H1 (cell line): ENCODE measurements at regions not wholly inside any gene's neighbourhood (a gene's known extent, or its start where the extent isn't known, plus 50 kb on each side); places are given as distances from the start of the nearest gene placed in this dataset.

Source experiments
- CTCF ChIA-PET: fragments of 300-600 bp; sonication (Branson Sonifier 250); formaldehyde crosslinking; loops from one replicate; lab custom pipeline; 2021; ENCODE audit not compliant: partially characterized antibody; lab: Charles Lee
- POLR2A ChIA-PET: fragments of 300-600 bp; sonication (Branson Sonifier 250); formaldehyde crosslinking; loops from one replicate; lab custom pipeline; 2021; ENCODE audit warnings: inconsistent platforms; ENCODE audit not compliant: partially characterized antibody; lab: Charles Lee
- DNase-seq, 2 experiments: peaks; one replicate each; pipeline versions ENCODE4 v3.0.0 to v3.0.0-alpha.2; 2010 to 2022; ENCODE audit warnings: low spot score in 2 of 2, low read depth in 1 of 2, mixed read lengths in 1 of 2
- FAIRE-seq: peaks from 2 replicates; lab custom pipeline; 2011; peaks lifted over from hg19 to GRCh38; lab: Jason Lieb, UNC
- H2AFZ ChIP-seq: 2 replicates; pipeline ENCODE4 v1.8.1; 2012; ENCODE audit warnings: low read length, inconsistent platforms
- H2AK5ac ChIP-seq: 2 replicates; pipeline ENCODE4 v1.6.1; 2013; ENCODE audit warnings: low read depth, low read length
- H2BK120ac ChIP-seq: replicated peaks from 2 replicates; pipeline ENCODE3; 2013; ENCODE audit warnings: low read depth, low read length, inconsistent platforms
- H2BK12ac ChIP-seq: 2 replicates; pipeline ENCODE4 v1.6.1; 2013; ENCODE audit warnings: low read depth, low read length
- H2BK15ac ChIP-seq: 2 replicates; pipeline ENCODE4 v1.6.1; 2013; ENCODE audit warnings: low read length
- H2BK20ac ChIP-seq: 2 replicates; pipeline ENCODE4 v1.6.1; 2013; ENCODE audit warnings: low read length
- H2BK5ac ChIP-seq: 2 replicates; pipeline ENCODE4 v1.6.1; 2013; ENCODE audit warnings: low read depth, low read length
- H3K14ac ChIP-seq: 2 replicates; pipeline ENCODE4 v1.6.1; 2013; ENCODE audit warnings: inconsistent platforms; ENCODE audit not compliant: insufficient read length
- H3K18ac ChIP-seq: 2 replicates; pipeline ENCODE4 v1.6.1; 2013; ENCODE audit warnings: low read length; ENCODE audit errors: extremely low read depth
- H3K23ac ChIP-seq: 2 replicates; pipeline ENCODE4 v1.6.1; 2013; ENCODE audit warnings: inconsistent platforms; ENCODE audit not compliant: insufficient read length
- H3K23me2 ChIP-seq: 2 replicates; pipeline ENCODE4 v1.6.1; 2013; ENCODE audit warnings: low read depth, low read length
- H3K27ac ChIP-seq: 2 replicates; pipeline ENCODE4 v1.6.1; 2011; ENCODE audit warnings: low read depth, low read length, inconsistent platforms
- H3K27me3 ChIP-seq, 4 experiments: replicated peaks in 1 of 4; 1 replicate in 1 of 4; 2 replicates in 3 of 4; pipeline versions ENCODE4 v1.6.1 to v1.8.1; 2011 to 2013; ENCODE audit warnings: low read length in 3 of 4, mild to moderate bottlenecking in 3 of 4, inconsistent platforms in 2 of 4, mixed read lengths in 2 of 4, moderate library complexity in 1 of 4; ENCODE audit not compliant: control insufficient read depth in 3 of 4, insufficient read depth in 3 of 4; ENCODE audit errors: extremely low read depth in 1 of 4
- H3K36me3 ChIP-seq, 4 experiments: 2 replicates each; pipeline versions ENCODE4 v1.6.1 to v1.8.1; 2011 to 2013; ENCODE audit warnings: mild to moderate bottlenecking in 4 of 4, low read length in 3 of 4, moderate library complexity in 2 of 4, control low read depth in 1 of 4, inconsistent platforms in 1 of 4; ENCODE audit not compliant: insufficient read depth in 4 of 4, control insufficient read depth in 2 of 4
- H3K4ac ChIP-seq: replicated peaks from 2 replicates; pipeline ENCODE3; 2013; ENCODE audit warnings: low read length, low read depth, mixed read lengths, inconsistent platforms; ENCODE audit not compliant: insufficient read length
- H3K4me1 ChIP-seq, 4 experiments: replicated peaks in 1 of 4; 1 replicate in 1 of 4; 2 replicates in 3 of 4; pipeline versions ENCODE4 v1.6.1 to v1.8.1; 2011 to 2013; ENCODE audit warnings: low read length in 3 of 4, inconsistent platforms in 2 of 4, mixed read lengths in 1 of 4; ENCODE audit not compliant: insufficient read depth in 4 of 4, control insufficient read depth in 3 of 4
- H3K4me2 ChIP-seq, 2 experiments: 2 replicates each; pipeline versions ENCODE4 v1.6.1 to v1.8.1; 2011 to 2013; ENCODE audit warnings: low read depth in 2 of 2, low read length in 2 of 2, control low read depth in 1 of 2, inconsistent platforms in 1 of 2, mild to moderate bottlenecking in 1 of 2; ENCODE audit not compliant: insufficient read depth in 1 of 2
- H3K4me3 ChIP-seq, 4 experiments: fragments of 200-600, 300-600 bp in 1 of 4; sonication (generic), shearing (Covaris generic), sonication (Bioruptor Twin) in 1 of 4; 2 replicates each; pipeline versions ENCODE4 v1.5.1 to v1.8.1; 2011 to 2016; ENCODE audit warnings: low read length in 4 of 4, low read depth in 3 of 4, control low read depth in 2 of 4, inconsistent platforms in 2 of 4, mild to moderate bottlenecking in 2 of 4, mixed read lengths in 1 of 4, moderate library complexity in 1 of 4; ENCODE audit not compliant: insufficient read depth in 2 of 4; ENCODE audit errors: extremely low read depth in 1 of 4
- H3K56ac ChIP-seq: replicated peaks from 2 replicates; pipeline ENCODE3; 2013; ENCODE audit warnings: low read depth, mild to moderate bottlenecking, mixed read lengths, low read length, inconsistent platforms; ENCODE audit not compliant: insufficient read length
- H3K79me1 ChIP-seq: 2 replicates; pipeline ENCODE4 v1.6.1; 2013; ENCODE audit warnings: low read depth, low read length, control low read depth
- H3K79me2 ChIP-seq, 2 experiments: 2 replicates each; pipeline versions ENCODE4 v1.6.1 to v1.8.1; 2012 to 2013; ENCODE audit warnings: low read length in 2 of 2, mild to moderate bottlenecking in 2 of 2, inconsistent platforms in 1 of 2; ENCODE audit not compliant: insufficient read depth in 2 of 2, control insufficient read depth in 1 of 2
- H3K9ac ChIP-seq, 4 experiments: replicated peaks in 1 of 4; 1 replicate in 1 of 4; 2 replicates in 3 of 4; pipeline versions ENCODE4 v1.6.1 to v1.8.1; 2011 to 2013; ENCODE audit warnings: low read depth in 3 of 4, low read length in 3 of 4, control low read depth in 2 of 4, mild to moderate bottlenecking in 2 of 4, moderate library complexity in 2 of 4, inconsistent platforms in 1 of 4; ENCODE audit errors: extremely low read depth in 1 of 4
- H3K9me3 ChIP-seq, 2 experiments: 2 replicates each; pipeline versions ENCODE4 v1.6.1 to v1.8.1; 2012 to 2013; ENCODE audit warnings: mild to moderate bottlenecking in 2 of 2, moderate library complexity in 2 of 2, control low read depth in 1 of 2, inconsistent platforms in 1 of 2, low read depth in 1 of 2, low read length in 1 of 2, mixed read lengths in 1 of 2; ENCODE audit not compliant: insufficient read depth in 2 of 2
- H4K20me1 ChIP-seq, 2 experiments: replicated peaks in 1 of 2; 2 replicates each; pipeline versions ENCODE3 to v1.8.1; 2011 to 2013; ENCODE audit warnings: inconsistent platforms in 2 of 2, low read length in 2 of 2, mild to moderate bottlenecking in 1 of 2; ENCODE audit not compliant: insufficient read depth in 2 of 2, control insufficient read depth in 1 of 2
- H4K5ac ChIP-seq: 2 replicates; pipeline ENCODE4 v1.6.1; 2013; ENCODE audit warnings: low read length, low read depth, mixed read lengths, inconsistent platforms; ENCODE audit not compliant: insufficient read length
- H4K8ac ChIP-seq: 2 replicates; pipeline ENCODE4 v1.8.0; 2013; ENCODE audit warnings: mild to moderate bottlenecking, moderate library complexity, low read length, inconsistent platforms; ENCODE audit not compliant: insufficient read depth; ENCODE audit errors: extremely low read depth
- H4K91ac ChIP-seq: replicated peaks from 2 replicates; pipeline ENCODE3; 2013; ENCODE audit warnings: low read length, mixed read lengths, inconsistent platforms; ENCODE audit not compliant: insufficient read length
- BRCA1 ChIP-seq: IDR thresholded peaks from 2 replicates; pipeline ENCODE4 v1.6.1; 2012; ENCODE audit warnings: low read depth, low read length, improper control_type of control experiment
- CBX5 ChIP-seq: fragments of 300-800, 300-1000 bp; sonication (generic); IDR thresholded peaks from 2 replicates; pipeline ENCODE4 v1.7.1; 2016; ENCODE audit warnings: antibody characterized with exemption, low read length, low read depth
- CREB1 ChIP-seq: IDR thresholded peaks from 2 replicates; pipeline ENCODE4 v1.6.1; 2012; ENCODE audit warnings: inconsistent platforms
- CTBP2 ChIP-seq: IDR thresholded peaks from 2 replicates; pipeline ENCODE4 v1.7.0; 2011; ENCODE audit warnings: borderline replicate concordance, mild to moderate bottlenecking, moderate library complexity, mixed read lengths, low read length; ENCODE audit not compliant: insufficient read depth, insufficient read length
- GABPA ChIP-seq: IDR thresholded peaks from 2 replicates; pipeline ENCODE4 v1.6.1; 2011; ENCODE audit warnings: mild to moderate bottlenecking, low read length, moderate library complexity, borderline replicate concordance; ENCODE audit not compliant: insufficient read depth
- HDAC6 ChIP-seq: IDR thresholded peaks from one replicate; pipeline ENCODE4 v1.7.1; 2012; ENCODE audit warnings: low read depth, mild to moderate bottlenecking, inconsistent platforms, low read length, moderate library complexity
- JUND ChIP-seq: IDR thresholded peaks from 2 replicates; pipeline ENCODE4 v1.6.1; 2011; ENCODE audit warnings: mild to moderate bottlenecking, improper control_type of control experiment, low read length
- MAFK ChIP-seq: IDR thresholded peaks from 2 replicates; pipeline ENCODE4 v1.6.1; 2012; ENCODE audit warnings: low read depth, mild to moderate bottlenecking, improper control_type of control experiment, low read length
- POLR2A ChIP-seq, 2 experiments: IDR thresholded peaks; 1 replicate in 1 of 2; 2 replicates in 1 of 2; pipeline ENCODE4 v1.6.1; 2011; ENCODE audit warnings: low read depth in 2 of 2, low read length in 2 of 2, mild to moderate bottlenecking in 2 of 2; ENCODE audit errors: control extremely low read depth in 1 of 2
- POU5F1 ChIP-seq: IDR thresholded peaks from 2 replicates; pipeline ENCODE4 v1.6.1; 2011; ENCODE audit warnings: low read depth, mild to moderate bottlenecking, low read length, moderate library complexity
- RBBP5 ChIP-seq: IDR thresholded peaks from 2 replicates; pipeline ENCODE4 v1.7.1; 2012; ENCODE audit warnings: low read depth, mild to moderate bottlenecking, inconsistent platforms, low read length, moderate library complexity, borderline replicate concordance
- RNF2 ChIP-seq: fragments of 200-900, 300-1000 bp; sonication (generic); IDR thresholded peaks from 2 replicates; pipeline ENCODE4 v1.7.1; 2016; ENCODE audit warnings: borderline replicate concordance, low read depth, mild to moderate bottlenecking, antibody characterized with exemption, low read length; ENCODE audit not compliant: poor library complexity, severe bottlenecking; ENCODE audit errors: missing control alignments
- SIX5 ChIP-seq: IDR thresholded peaks from 2 replicates; pipeline ENCODE4 v1.6.1; 2011; ENCODE audit warnings: mild to moderate bottlenecking, low read depth, low read length
- TCF12 ChIP-seq: IDR thresholded peaks from 2 replicates; pipeline ENCODE4 v1.6.1; 2011; ENCODE audit warnings: low read depth, mild to moderate bottlenecking, low read length
- WGBS, 2 experiments: shearing (Covaris generic) in 1 of 2; methylation state at CpG; one replicate each; pipeline versions ENCODE4 v1.1.6 to v1.1.7; 2013 to 2015; ENCODE audit warnings: low lambda C conversion rate in 2 of 2, mixed read lengths in 2 of 2, inconsistent platforms in 1 of 2, low coverage in 1 of 2, missing lambda C conversion rate in 1 of 2; ENCODE audit not compliant: insufficient replicate concordance in 2 of 2, insufficient coverage in 1 of 2, insufficient read length in 1 of 2; ENCODE audit errors: extremely low coverage in 1 of 2, missing lambda C conversion rate in 1 of 2; 5-methylcytosine and 5-hydroxymethylcytosine counted together
- TF ChIP-seq, protein P1 (sequence below): IDR thresholded peaks from 2 replicates; pipeline ENCODE4 v1.6.1; 2011; ENCODE audit warnings: low read length, improper control_type of control experiment

DNA sequence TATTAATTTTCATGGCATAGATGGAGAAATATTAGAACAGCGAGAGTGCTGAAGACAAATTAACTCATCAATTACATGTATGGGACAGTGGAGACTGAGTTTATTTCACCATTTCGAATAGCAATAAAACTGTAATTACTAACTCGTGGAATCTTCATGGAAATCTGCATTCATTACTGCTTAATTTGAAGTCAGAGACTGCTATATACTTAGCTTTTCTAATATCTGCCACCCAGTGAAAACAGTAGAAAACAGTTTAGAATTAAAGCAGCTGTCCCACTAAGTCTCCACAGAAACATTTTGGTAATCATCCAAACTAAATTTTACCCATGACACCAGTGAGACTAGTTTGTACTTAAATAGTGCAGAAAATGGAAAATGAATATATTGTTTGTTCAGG, 56.8 kb downstream of the IZUMO3 start:
- FAIRE-seq (no peak), DNase-seq (no peak)
- 75% methylated on average over 3 of the region's 3 CpGs; no CpG with 5 or more reads in 1 of the 2 experiments for WGBS, 2 experiments
- no peak overlapping the region for H3K9ac ChIP-seq
- H3K4ac ChIP-seq = no peak overlapping the region
- no peaks in the 10 kb centered on the region for H3K36me3 ChIP-seq
- POLR2A ChIA-PET = no interaction called here
- H2BK20ac ChIP-seq = no peak overlapping the region
- H2BK120ac ChIP-seq = no peak overlapping the region
- TF ChIP-seq RNF2 (no peak), POLR2A (IDR thresholded peaks at IDR 0.05; ENCODE audit: control extremely low read depth in 1 of 2, low read depth in 2 of 2, low read length in 2 of 2) (no peak), TCF12 (no peak), SIX5 (no peak), BRCA1 (no peak), HDAC6 (no peak), MAFK (no peak), JUND (no peak), GABPA (no peak), CREB1 (no peak), CBX5 (no peak), CTBP2 (no peak), POU5F1 (no peak), RBBP5 (no peak)
- TF ChIP-seq, protein P1, sequence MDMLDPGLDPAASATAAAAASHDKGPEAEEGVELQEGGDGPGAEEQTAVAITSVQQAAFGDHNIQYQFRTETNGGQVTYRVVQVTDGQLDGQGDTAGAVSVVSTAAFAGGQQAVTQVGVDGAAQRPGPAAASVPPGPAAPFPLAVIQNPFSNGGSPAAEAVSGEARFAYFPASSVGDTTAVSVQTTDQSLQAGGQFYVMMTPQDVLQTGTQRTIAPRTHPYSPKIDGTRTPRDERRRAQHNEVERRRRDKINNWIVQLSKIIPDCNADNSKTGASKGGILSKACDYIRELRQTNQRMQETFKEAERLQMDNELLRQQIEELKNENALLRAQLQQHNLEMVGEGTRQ = no peak
- H3K4me3 ChIP-seq = no peak overlapping the region
- no peaks in the 10 kb centered on the region for H3K79me2 ChIP-seq
- H3K14ac ChIP-seq = no peak overlapping the region
- no peak overlapping the region for H4K91ac ChIP-seq
- H2BK5ac ChIP-seq = no peak overlapping the region
- H3K27ac ChIP-seq = no peak overlapping the region
- H2AFZ ChIP-seq = no peak overlapping the region
- H3K23ac ChIP-seq = no peak overlapping the region
- CTCF ChIA-PET = no interaction called here
- no peaks in the 10 kb centered on the region for H3K27me3 ChIP-seq
- no peak overlapping the region for H3K56ac ChIP-seq
- H3K79me1 ChIP-seq = no peaks in the 10 kb centered on the region
- H3K9me3 ChIP-seq = no peaks in the 10 kb centered on the region
- H4K8ac ChIP-seq = no peak overlapping the region
- no peak overlapping the region for H3K18ac ChIP-seq
- H4K5ac ChIP-seq = no peak overlapping the region
- H3K4me1 ChIP-seq = peaks cover 0 to 14% (median 11%) of the 10 kb centered on the region in 4 experiments; a peak in 4 of 7 replicates
- H2BK15ac ChIP-seq = no peak overlapping the region
- no peak overlapping the region for H3K4me2 ChIP-seq
- H2BK12ac ChIP-seq = no peak overlapping the region
- no peaks in the 10 kb centered on the region for H4K20me1 ChIP-seq
- H3K23me2 ChIP-seq = no peaks in the 10 kb centered on the region
- no peak overlapping the region for H2AK5ac ChIP-seq
